ENCODE measurements at regions not wholly inside any gene's neighbourhood (a gene's known extent, or its start where the extent isn't known, plus 50 kb on each side); places are given as distances from the start of the nearest gene placed in this dataset.

GRCh38 chr2:34123996-34124785, 525.1 kb upstream of the FAM98A start:
- DNase-seq: no peak

GRCh38 chr2:34121076-34121475, 522.0 kb upstream of the FAM98A start:
- DNase-seq: no peak

- no peak for DNase-seq
Observed at GRCh38 chr2:34115076-34115475, 516.0 kb upstream of the FAM98A start.

GRCh38 chr2:34112161-34112560, 513.1 kb upstream of the FAM98A start:
- no peak for DNase-seq

- no peak for DNase-seq
Observed at GRCh38 chr2:34110392-34110791, 511.3 kb upstream of the FAM98A start.

GRCh38 chr2:34107811-34108210, 508.7 kb upstream of the FAM98A start:
- DNase-seq: no peak

GRCh38 chr2:34105006-34105767, 506.1 kb upstream of the FAM98A start:
- DNase-seq: no peak

- no peak for DNase-seq
Observed at GRCh38 chr2:34104601-34105000, 505.5 kb upstream of the FAM98A start.

GRCh38 chr2:34103437-34103836, 504.3 kb upstream of the FAM98A start:
- DNase-seq: no peak

- DNase-seq: no peak
Observed at GRCh38 chr2:34102339-34102738, 503.2 kb upstream of the FAM98A start.

- DNase-seq: no peak
Observed at GRCh38 chr2:34099377-34099776, 500.3 kb upstream of the FAM98A start.

- no peak for DNase-seq
Observed at GRCh38 chr2:34098256-34098655, 499.2 kb upstream of the FAM98A start.

- peak; percentile 13 for DNase-seq
Observed at GRCh38 chr2:34096562-34097171, 497.6 kb upstream of the FAM98A start.

- no peak for DNase-seq
Observed at GRCh38 chr2:34093790-34094189, 494.7 kb upstream of the FAM98A start.

- no peak for DNase-seq
Observed at GRCh38 chr2:34070196-34070595, 471.1 kb upstream of the FAM98A start.

- no peak for DNase-seq
Observed at GRCh38 chr2:34069604-34070003, 470.5 kb upstream of the FAM98A start.

GRCh38 chr2:34050413-34050812, 451.3 kb upstream of the FAM98A start:
- DNase-seq: no peak

GRCh38 chr2:34045101-34045655, 446.1 kb upstream of the FAM98A start:
- no peak for DNase-seq

- DNase-seq: no peak
Observed at GRCh38 chr2:34037886-34038285, 438.8 kb upstream of the FAM98A start.

- DNase-seq: no peak
Observed at GRCh38 chr2:34037157-34037556, 438.1 kb upstream of the FAM98A start.

GRCh38 chr2:34031097-34031496, 432.0 kb upstream of the FAM98A start:
- no peak for DNase-seq

GRCh38 chr2:34030273-34030672, 431.2 kb upstream of the FAM98A start:
- no peak for DNase-seq

- DNase-seq: no peak
Observed at GRCh38 chr2:34029073-34029472, 430.0 kb upstream of the FAM98A start.

GRCh38 chr2:34025196-34025595, 426.1 kb upstream of the FAM98A start:
- DNase-seq: no peak
